ENCODE measurements at regions not wholly inside any gene's neighbourhood (a gene's known extent, or its start where the extent isn't known, plus 50 kb on each side); places are given as distances from the start of the nearest gene placed in this dataset.

DNA sequence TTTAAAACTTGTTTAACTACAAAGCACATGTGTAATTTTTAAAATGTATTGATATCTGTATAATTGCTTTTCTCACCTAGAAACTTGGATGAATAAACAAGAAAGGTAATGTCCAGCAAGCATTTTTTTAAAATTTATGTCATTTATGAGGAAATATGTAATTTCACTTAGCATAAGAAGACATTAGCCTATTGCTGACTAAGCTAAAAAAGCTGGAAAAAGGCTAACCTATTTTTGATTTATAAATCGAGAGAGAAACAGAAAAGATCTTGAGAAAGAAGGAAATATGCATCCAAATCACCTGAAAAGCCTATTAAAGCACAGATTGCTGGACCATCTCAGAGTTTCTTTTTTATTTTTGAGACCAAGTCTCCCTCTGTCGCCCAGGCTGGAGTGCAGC, 1181.3 kb downstream of the SLITRK1 start:
- no peak for TF ChIP-seq CTCF (conservative IDR thresholded peaks at IDR 0.05; ENCODE audit: low read length)
- no peak for TF ChIP-seq EZH2phosphoT487 (IDR thresholded peaks at IDR 0.05; ENCODE audit: borderline replicate concordance, low read depth, low read length)
